Neutrophil (primary cell): ENCODE measurements at regions not wholly inside any gene's neighbourhood (a gene's known extent, or its start where the extent isn't known, plus 50 kb on each side); places are given as distances from the start of the nearest gene placed in this dataset.

ENCODE experiments used
- H3K27ac ChIP-seq: fragments of 200-600 bp; sonication (generic); 2 replicates; pipeline ENCODE4 v1.5.1; 2016; ENCODE audit warnings: mild to moderate bottlenecking, moderate library complexity
- H3K27me3 ChIP-seq: fragments of 200-600 bp; sonication (generic); 2 replicates; pipeline ENCODE4 v1.6.0; 2016; ENCODE audit warnings: mild to moderate bottlenecking
- H3K36me3 ChIP-seq: fragments of 200-600 bp; sonication (generic); 2 replicates; pipeline ENCODE4 v1.5.1; 2017
- H3K4me1 ChIP-seq, 2 experiments: fragments of 200-600 bp in 1 of 2; sonication (generic) in 1 of 2; 1 replicate in 1 of 2; 2 replicates in 1 of 2; pipeline versions ENCODE4 v1.5.1 to v1.6.1; 2013 to 2016; ENCODE audit warnings: low read depth in 1 of 2, low read length in 1 of 2, mild to moderate bottlenecking in 1 of 2, moderate library complexity in 1 of 2; ENCODE audit not compliant: control insufficient read depth in 1 of 2, insufficient read depth in 1 of 2
- H3K4me3 ChIP-seq, 2 experiments: fragments of 200-600 bp in 1 of 2; sonication (generic) in 1 of 2; 1 replicate in 1 of 2; 2 replicates in 1 of 2; pipeline ENCODE4 v1.5.1; 2013 to 2016; ENCODE audit warnings: low read depth in 1 of 2, low read length in 1 of 2, mild to moderate bottlenecking in 1 of 2, moderate library complexity in 1 of 2
- H3K9me3 ChIP-seq: fragments of 200-600 bp; sonication (generic); 2 replicates; pipeline ENCODE4 v1.5.1; 2016
- TF ChIP-seq, protein P1 (sequence below): fragments of 200-600 bp; sonication (generic); IDR thresholded peaks from 2 replicates; pipeline ENCODE4 v1.5.1; 2016; ENCODE audit warnings: antibody characterized with exemption

DNA sequence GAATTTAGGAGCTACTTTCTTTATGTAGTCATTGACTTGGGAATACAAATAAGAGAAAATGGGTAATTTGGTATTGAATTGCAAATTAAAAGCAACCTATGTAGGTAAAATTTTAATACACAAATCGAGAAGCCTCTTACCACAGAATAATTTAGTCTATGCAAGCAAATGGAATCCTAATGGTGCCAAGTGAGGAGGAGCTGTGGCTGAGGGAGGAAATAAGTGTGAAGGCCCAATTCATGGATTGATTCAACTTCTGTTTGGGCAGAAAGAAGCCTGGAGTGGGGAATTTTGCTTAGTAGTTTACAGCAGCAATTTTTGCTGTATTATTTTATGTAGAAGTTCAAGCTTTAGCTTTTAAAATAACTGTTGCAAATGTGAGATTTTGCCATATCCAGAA, 291.9 kb downstream of the OXSM start:
- TF ChIP-seq, protein P1, sequence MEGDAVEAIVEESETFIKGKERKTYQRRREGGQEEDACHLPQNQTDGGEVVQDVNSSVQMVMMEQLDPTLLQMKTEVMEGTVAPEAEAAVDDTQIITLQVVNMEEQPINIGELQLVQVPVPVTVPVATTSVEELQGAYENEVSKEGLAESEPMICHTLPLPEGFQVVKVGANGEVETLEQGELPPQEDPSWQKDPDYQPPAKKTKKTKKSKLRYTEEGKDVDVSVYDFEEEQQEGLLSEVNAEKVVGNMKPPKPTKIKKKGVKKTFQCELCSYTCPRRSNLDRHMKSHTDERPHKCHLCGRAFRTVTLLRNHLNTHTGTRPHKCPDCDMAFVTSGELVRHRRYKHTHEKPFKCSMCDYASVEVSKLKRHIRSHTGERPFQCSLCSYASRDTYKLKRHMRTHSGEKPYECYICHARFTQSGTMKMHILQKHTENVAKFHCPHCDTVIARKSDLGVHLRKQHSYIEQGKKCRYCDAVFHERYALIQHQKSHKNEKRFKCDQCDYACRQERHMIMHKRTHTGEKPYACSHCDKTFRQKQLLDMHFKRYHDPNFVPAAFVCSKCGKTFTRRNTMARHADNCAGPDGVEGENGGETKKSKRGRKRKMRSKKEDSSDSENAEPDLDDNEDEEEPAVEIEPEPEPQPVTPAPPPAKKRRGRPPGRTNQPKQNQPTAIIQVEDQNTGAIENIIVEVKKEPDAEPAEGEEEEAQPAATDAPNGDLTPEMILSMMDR = no peak
- no peaks in the 10 kb centered on the region for H3K9me3 ChIP-seq
- no peak overlapping the region for H3K4me3 ChIP-seq
- no peaks in the 10 kb centered on the region for H3K36me3 ChIP-seq
- H3K4me1 ChIP-seq = no peaks in the 10 kb centered on the region
- no peak overlapping the region for H3K27ac ChIP-seq
- no peaks in the 10 kb centered on the region for H3K27me3 ChIP-seq

DNA sequence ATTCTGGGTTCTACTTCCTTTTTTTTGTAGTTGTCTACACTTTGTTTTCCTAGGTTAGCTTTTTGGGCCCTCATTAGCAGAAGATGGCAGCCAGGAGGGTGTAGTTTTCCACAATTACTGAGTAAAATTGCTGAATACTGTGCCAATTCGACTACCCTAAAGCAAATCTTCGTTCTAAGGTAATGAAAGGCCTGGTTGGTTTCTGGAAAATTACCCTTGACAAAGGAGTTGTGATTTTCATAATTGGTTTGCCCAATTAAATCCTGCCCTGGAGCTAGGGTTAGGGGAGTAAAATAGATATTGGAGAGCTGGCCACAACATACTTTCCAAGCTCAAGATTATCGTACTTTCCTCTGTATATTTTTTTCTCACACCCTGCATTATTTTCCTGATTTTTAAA, 293.0 kb downstream of the OXSM start:
- no peaks in the 10 kb centered on the region for H3K27me3 ChIP-seq
- TF ChIP-seq, protein P1 = no peak
- H3K4me1 ChIP-seq = no peaks in the 10 kb centered on the region
- H3K27ac ChIP-seq = no peak overlapping the region
- H3K36me3 ChIP-seq = no peaks in the 10 kb centered on the region
- no peaks in the 10 kb centered on the region for H3K9me3 ChIP-seq
- no peak overlapping the region for H3K4me3 ChIP-seq

DNA sequence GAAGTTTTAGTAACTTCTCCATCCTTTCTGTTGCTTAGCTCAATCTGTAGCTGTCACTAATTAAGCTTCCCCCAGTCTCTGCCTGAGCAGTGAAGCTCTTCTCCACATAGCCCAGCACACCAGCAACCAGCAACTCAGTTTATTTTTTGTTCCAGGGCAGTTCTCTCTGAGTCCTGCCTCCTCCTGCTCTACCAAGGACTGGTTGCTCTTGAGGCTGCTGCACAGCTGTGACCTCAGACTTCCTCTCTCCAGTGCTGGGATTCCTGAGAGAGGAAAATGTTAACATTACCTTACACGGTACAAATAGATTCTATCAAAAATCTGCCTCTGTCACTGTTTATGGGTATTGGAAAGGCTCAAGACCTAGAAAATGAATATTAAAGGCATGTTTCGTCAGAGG, 294.7 kb downstream of the OXSM start:
- Histone ChIP-seq H3K4me3 (no peak overlapping the region), H3K27ac (no peak overlapping the region), H3K36me3 (no peaks in the 10 kb centered on the region), H3K9me3 (no peaks in the 10 kb centered on the region), H3K4me1 (no peaks in the 10 kb centered on the region), H3K27me3 (no peaks in the 10 kb centered on the region)
- TF ChIP-seq, protein P1 = no peak

GRCh38 chr3:26087751-26088150, 297.9 kb downstream of the OXSM start:
- TF ChIP-seq, protein P1 = no peak
- no peak overlapping the region for H3K27ac ChIP-seq
- no peaks in the 10 kb centered on the region for H3K9me3 ChIP-seq
- no peaks in the 10 kb centered on the region for H3K4me1 ChIP-seq
- no peaks in the 10 kb centered on the region for H3K27me3 ChIP-seq
- H3K36me3 ChIP-seq = no peaks in the 10 kb centered on the region
- no peak overlapping the region for H3K4me3 ChIP-seq

DNA sequence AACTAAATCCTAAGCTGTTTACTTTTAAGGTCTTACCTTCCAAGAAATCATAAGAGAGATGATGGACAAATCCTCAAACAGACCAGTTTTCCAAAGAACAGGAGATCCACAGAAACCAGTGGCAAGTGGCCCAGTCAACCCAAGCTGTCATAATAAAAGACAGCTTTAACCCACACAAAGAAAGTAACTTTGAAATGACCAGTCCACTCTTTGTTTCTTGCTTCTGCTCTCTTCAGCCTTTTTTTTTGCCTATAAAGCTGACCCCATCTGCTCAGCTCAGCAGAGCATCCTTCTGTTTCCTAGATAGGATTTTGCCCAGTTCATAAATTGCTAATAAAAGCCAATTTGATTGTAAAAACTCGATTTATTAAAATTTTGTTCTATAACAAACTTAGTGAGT, 299.4 kb downstream of the OXSM start:
- no peaks in the 10 kb centered on the region for H3K4me1 ChIP-seq
- H3K4me3 ChIP-seq = no peak overlapping the region
- H3K36me3 ChIP-seq = no peaks in the 10 kb centered on the region
- H3K27me3 ChIP-seq = no peaks in the 10 kb centered on the region
- TF ChIP-seq, protein P1 = no peak
- H3K9me3 ChIP-seq = no peaks in the 10 kb centered on the region
- no peak overlapping the region for H3K27ac ChIP-seq

DNA sequence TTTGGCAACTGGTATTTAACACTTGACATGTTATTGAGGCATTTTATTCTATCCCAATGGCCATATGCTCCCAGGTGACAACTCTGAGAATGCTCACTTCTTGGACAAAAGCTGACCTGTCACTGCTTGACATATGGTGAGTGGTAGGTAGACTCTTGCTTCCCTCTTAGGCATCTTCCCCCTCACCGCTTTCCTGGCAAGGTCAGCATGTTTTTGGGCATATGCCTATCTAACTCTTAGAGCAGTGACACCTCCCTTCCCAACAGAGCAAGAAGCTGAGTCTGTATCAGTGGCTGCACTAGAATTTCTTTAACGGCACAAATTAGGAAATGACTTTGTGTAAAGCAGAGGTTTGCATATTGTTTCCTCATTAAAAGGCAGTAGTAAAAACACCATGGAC, 300.7 kb downstream of the OXSM start:
- TF ChIP-seq, protein P1 = no peak
- Histone ChIP-seq H3K4me3 (no peak overlapping the region), H3K27me3 (no peaks in the 10 kb centered on the region), H3K27ac (no peak overlapping the region), H3K4me1 (no peaks in the 10 kb centered on the region), H3K36me3 (no peaks in the 10 kb centered on the region), H3K9me3 (no peaks in the 10 kb centered on the region)
